SH-SY5Y (cell line): ENCODE measurements at regions not wholly inside any gene's neighbourhood (a gene's known extent, or its start where the extent isn't known, plus 50 kb on each side); places are given as distances from the start of the nearest gene placed in this dataset.

Experiments
- GATA2 ChIP-seq: IDR thresholded peaks from 2 replicates; pipeline ENCODE4 v1.6.1; 2011; ENCODE audit warnings: mild to moderate bottlenecking, low read depth, low read length
- GATA3 ChIP-seq: IDR thresholded peaks from 2 replicates; pipeline ENCODE4 v1.6.1; 2011; ENCODE audit warnings: low read depth, mild to moderate bottlenecking, low read length, moderate library complexity

DNA sequence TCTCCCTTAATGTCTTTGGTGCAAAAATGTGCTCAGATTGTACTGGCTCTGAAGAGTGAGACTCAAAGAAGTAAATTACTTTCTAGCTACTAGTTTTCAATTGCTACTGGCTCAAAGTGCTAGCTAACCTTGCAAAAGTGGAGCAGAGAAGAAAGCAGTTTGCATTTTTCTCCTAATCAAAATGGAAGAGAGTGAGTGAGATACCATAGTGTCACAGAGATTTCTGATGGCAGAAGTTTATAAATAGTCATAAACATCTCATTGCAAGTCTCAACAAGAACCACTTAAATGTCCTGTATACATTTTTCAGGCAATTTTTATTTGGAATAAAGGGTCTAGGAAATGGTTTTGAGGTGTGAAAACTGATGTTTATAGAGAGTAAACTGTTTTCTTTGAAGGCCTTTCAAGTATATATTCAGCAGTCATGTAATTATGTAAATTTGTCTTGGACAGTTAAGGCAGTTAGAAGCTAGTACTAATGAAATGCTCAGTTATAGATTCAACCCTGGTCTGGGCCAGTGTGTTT, 237.7 kb upstream of the GOLIM4 start:
- TF ChIP-seq GATA2 (no peak), GATA3 (no peak)
